HFF-Myc (cell line): ENCODE measurements at regions not wholly inside any gene's neighbourhood (a gene's known extent, or its start where the extent isn't known, plus 50 kb on each side); places are given as distances from the start of the nearest gene placed in this dataset.

ENCODE experiments used
- DNase-seq: peaks from one replicate; pipeline ENCODE4 v3.0.0-alpha.2; 2011; ENCODE audit warnings: low read depth; ENCODE audit errors: extremely low read depth
- H3K4me3 ChIP-seq: replicated peaks from 2 replicates; pipeline ENCODE4 v1.5.1; 2011; ENCODE audit warnings: low read depth, mild to moderate bottlenecking, control low read depth, low read length
- TF ChIP-seq, protein P1 (sequence below): IDR thresholded peaks from 2 replicates; pipeline ENCODE4 v1.5.1; 2012; ENCODE audit warnings: mild to moderate bottlenecking, low read depth, low read length, control low read depth; ENCODE audit errors: missing control alignments

DNA sequence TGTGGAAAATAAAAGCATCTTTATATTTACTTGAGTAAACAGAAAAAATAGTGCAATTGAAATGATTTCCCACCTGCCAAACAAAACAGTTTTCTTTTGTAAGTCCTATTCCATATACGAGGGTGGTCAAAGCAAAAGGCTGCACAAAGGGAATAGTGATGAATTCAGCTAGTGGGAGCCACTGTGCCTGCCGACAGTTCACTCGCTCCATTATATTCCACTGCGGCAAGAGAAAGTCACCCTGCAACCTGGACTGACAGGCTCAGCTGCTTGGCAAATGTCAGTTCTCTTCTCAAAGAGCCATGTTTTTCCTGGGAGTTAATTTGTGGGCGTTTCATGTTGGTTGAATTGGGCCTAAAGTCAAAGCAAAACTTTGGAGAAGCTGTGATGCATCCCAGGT is 145.4 kb downstream of the LMO4 start:
- DNase-seq: no peak
- TF ChIP-seq, protein P1, sequence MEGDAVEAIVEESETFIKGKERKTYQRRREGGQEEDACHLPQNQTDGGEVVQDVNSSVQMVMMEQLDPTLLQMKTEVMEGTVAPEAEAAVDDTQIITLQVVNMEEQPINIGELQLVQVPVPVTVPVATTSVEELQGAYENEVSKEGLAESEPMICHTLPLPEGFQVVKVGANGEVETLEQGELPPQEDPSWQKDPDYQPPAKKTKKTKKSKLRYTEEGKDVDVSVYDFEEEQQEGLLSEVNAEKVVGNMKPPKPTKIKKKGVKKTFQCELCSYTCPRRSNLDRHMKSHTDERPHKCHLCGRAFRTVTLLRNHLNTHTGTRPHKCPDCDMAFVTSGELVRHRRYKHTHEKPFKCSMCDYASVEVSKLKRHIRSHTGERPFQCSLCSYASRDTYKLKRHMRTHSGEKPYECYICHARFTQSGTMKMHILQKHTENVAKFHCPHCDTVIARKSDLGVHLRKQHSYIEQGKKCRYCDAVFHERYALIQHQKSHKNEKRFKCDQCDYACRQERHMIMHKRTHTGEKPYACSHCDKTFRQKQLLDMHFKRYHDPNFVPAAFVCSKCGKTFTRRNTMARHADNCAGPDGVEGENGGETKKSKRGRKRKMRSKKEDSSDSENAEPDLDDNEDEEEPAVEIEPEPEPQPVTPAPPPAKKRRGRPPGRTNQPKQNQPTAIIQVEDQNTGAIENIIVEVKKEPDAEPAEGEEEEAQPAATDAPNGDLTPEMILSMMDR: no peak
- H3K4me3 ChIP-seq: no peak overlapping the region

DNA sequence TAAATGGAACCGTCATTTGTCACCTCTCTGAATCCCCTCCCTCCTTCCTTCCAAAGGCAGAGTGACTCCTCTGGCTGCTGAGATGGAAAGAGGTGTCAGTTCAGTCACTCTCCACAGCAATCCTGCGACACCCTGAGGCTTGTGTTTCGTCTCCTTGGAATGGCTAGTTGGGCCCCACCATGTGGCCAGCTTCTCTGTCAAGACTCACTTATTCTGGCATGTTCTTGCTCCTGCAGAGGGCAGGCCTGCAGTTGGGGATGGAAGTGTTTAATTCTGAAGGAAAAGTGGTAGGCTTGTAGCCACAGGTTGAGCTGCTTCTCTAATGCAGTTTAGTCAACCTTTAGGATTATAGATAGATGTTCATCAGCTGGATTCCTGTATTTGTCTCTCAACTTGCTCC is 149.6 kb downstream of the LMO4 start:
- TF ChIP-seq, protein P1: no peak
- DNase-seq: peak; percentile 10
- H3K4me3 ChIP-seq: no peak overlapping the region

DNA sequence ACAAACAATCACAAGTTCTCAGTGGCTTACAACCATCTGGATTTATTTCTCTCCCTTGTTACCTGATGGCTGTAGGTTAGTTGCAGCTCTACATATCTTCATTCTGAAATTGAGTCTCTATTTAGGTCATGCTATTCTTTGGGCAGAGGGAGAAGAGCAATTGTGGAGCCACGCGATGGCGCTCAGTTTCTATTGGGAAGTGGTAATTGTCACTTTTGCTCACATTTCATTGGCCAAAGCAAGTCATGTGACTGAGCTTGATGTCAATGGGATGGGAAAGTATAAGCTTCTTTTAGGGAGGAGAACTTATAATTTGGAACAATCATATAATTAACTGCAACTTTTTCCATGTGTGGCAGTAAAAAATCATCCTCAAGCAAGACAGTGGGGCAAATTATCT is 166.5 kb downstream of the LMO4 start:
- no peak for DNase-seq
- TF ChIP-seq, protein P1: no peak
- H3K4me3 ChIP-seq: no peak overlapping the region

DNA sequence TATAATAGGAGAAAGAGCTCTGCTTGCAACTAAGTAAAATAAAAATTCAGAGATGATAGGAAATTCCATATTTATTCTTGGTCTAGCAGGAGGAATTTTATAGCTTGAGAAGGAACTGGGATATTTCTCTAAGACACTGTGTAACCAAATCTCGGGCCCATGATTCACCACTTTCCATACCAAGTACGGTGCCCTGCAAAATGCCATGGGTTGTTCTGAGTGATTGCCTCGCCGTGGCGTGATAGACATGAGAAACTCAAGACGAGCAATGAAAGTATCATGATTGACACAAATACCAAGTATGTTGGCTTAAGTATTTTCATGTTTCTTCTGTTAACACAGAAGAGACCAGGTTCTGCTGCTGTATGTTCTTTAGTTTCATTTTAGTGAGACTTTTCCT is 167.2 kb downstream of the LMO4 start:
- TF ChIP-seq, protein P1: no peak
- no peak overlapping the region for H3K4me3 ChIP-seq
- no peak for DNase-seq

DNA sequence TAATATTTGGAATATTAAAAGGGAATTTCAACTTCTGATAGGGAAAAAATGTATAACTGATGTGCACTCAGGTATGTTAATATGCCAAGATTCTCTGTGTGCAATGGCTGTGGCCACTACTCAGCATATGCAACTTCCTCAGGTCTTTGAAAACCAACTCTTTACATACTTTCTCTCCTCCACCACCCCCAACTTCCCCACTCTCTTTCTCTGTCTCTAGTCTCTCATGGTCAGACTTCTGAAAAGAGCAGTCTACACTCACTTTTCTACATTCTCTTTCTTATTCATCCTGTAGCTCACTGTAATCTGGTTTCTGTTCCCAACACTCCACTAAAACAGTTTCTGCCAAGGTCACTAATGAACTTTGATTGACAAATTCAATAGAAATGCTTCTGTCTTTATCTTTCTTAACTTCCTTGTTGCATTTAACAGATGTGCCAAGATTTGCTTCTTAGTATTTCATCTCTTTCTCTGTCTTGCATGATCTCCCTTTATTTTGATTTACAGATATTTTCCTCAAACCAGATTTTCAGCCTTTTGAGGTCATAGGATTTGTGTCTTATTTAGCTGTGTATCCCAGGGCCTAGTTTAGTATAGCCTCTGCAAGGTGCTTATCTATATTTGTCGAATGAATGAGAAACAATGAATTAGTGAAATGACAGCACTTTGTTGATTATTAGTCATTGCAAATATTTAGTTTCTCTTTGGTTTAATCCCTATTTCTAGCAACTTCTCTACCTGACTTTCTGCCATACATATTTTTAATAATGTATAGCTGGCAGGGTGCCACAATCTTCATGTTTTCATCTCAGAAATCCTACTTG is 168.9 kb downstream of the LMO4 start:
- no peak for DNase-seq
- TF ChIP-seq, protein P1: no peak
- H3K4me3 ChIP-seq: no peak overlapping the region

DNA sequence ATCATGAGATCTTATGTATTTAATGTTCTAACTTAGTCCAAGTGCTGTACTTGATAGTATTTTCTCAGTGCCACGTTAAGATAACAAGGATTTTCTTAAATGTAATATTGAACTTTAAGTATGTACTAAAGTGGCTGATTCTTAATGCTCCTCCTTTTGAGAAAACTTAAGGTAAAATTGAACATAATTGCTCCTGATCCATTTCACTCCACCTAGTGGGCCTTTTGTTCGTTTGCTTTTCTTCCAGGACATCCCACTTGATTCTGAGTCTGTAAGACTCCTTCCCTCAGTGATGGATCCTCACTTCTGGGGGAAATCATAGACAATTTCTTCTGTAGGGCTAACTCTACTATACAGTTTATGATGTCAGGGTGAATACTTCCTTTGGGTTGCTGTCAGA is 173.1 kb downstream of the LMO4 start:
- H3K4me3 ChIP-seq: no peak overlapping the region
- TF ChIP-seq, protein P1: no peak

DNA sequence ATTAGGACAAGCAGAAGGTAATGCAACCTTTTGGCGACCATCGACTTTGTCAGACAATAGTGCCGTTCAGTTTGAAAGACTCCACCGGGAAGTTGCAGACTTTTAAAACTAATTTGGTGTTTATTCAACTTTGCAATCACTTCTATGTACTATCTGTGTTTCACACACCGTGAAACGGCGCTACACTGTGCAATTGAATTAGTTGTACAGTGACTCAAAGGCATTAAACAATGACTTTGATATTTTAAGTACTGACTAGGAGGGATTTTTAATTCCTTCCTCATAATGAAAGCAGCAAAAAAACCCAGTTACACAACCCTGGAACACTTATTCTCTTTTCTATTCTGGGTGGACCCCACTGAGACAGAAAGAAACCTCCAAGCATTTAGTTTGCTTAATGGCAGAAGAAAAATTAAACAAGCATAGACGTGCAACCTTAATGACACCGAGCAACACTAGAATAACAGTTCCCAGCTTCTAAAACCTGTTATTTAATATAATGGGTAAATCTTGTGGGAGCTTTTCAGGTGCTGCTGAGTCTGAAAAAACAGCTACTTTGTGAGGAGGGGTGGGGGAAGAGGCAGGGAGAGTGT is 176.8 kb downstream of the LMO4 start:
- no peak for DNase-seq
- TF ChIP-seq, protein P1: no peak
- H3K4me3 ChIP-seq: no peak overlapping the region

More for the DNA sequence above, 173.1 kb downstream of the LMO4 start:
- no peak for DNase-seq
